Transverse colon (tissue), 4 donors: ENCODE measurements at regions not wholly inside any gene's neighbourhood (a gene's known extent, or its start where the extent isn't known, plus 50 kb on each side); places are given as distances from the start of the nearest gene placed in this dataset.

Experiments used
- DNase-seq: peaks from one replicate; pipeline ENCODE4 v3.0.0-alpha.2; 2019
- H3K27ac ChIP-seq, 4 donors: fragments of 200-600 bp; sonication (generic); 2 replicates each; pipeline ENCODE4 v1.5.1; 2016 to 2018; ENCODE audit warnings: inconsistent platforms in 4 of 4
- H3K27me3 ChIP-seq: fragments of 200-600 bp; sonication (generic); 2 replicates; pipeline ENCODE4 v1.5.1; 2017; ENCODE audit warnings: inconsistent platforms
- H3K36me3 ChIP-seq, 4 donors: fragments of 200-600 bp; sonication (generic); 2 replicates each; pipeline ENCODE4 v1.5.1; 2017 to 2019; ENCODE audit warnings: inconsistent platforms in 4 of 4
- H3K4me1 ChIP-seq, 4 donors: fragments of 200-600 bp; sonication (generic); 2 replicates each; pipeline ENCODE4 v1.5.1; 2017 to 2020; ENCODE audit warnings: inconsistent platforms in 4 of 4
- H3K4me3 ChIP-seq, 4 donors: fragments of 200-600 bp; sonication (generic); 1 replicate in 1 of 4; 2 replicates in 3 of 4; pipeline versions ENCODE4 v1.5.1 to v1.6.1; 2017 to 2019; ENCODE audit warnings: inconsistent platforms in 4 of 4
- H3K9me3 ChIP-seq, 2 donors: fragments of 200-600 bp; sonication (generic); 2 replicates each; pipeline ENCODE4 v1.5.1; 2017 to 2019; ENCODE audit warnings: inconsistent platforms in 2 of 2
- EP300 ChIP-seq: sonication (generic); formaldehyde crosslinking; IDR thresholded peaks from one replicate; pipeline ENCODE4 v1.6.1; 2017; ENCODE audit warnings: antibody characterized with exemption, low read depth
- POLR2A ChIP-seq: fragments of 450-650 bp; IDR thresholded peaks from one replicate; pipeline ENCODE4 v1.6.1; 2016; ENCODE audit warnings: antibody characterized with exemption, mild to moderate bottlenecking, moderate library complexity
- POLR2AphosphoS5 ChIP-seq, 3 donors: sonication (generic); formaldehyde crosslinking; IDR thresholded peaks; one replicate each; pipeline ENCODE4 v1.6.1; 2016; ENCODE audit warnings: antibody characterized with exemption in 3 of 3
- WGBS, 2 donors: methylation state at CpG; one replicate each; pipeline ENCODE4 v1.1.5; 2018; ENCODE audit warnings: low coverage in 1 of 2; 5-methylcytosine and 5-hydroxymethylcytosine counted together
- in situ Hi-C, 4 donors: fragments of 200-750 bp; cut with MboI; loops; one replicate each; pipeline versions ENCODE4 v1.15.0 to v1.15.1; 2017; ENCODE audit warnings: low sequenced_read_pairs in 3 of 4, low pct_ligation_motif_present in 1 of 4, low pct_unique_long_range_greater_than_20kb in 1 of 4
- intact Hi-C: fragments of 100-400 bp; cut with DNase I; formaldehyde crosslinking; loops from one replicate; pipeline ENCODE4 v1.15.1; 2023; ENCODE audit warnings: low total_unique reads
- TF ChIP-seq, protein P1 (sequence below), 5 experiments: fragments of 200-600 bp in 3 of 5; fragments of 450-650 bp in 2 of 5; sonication (generic) in 3 of 5; IDR thresholded peaks; 1 replicate in 2 of 5; 2 replicates in 3 of 5; pipeline ENCODE4 v1.5.1; 2016 to 2017; ENCODE audit warnings: antibody characterized with exemption in 5 of 5, inconsistent platforms in 3 of 5, mild to moderate bottlenecking in 2 of 5, moderate library complexity in 1 of 5

GRCh38 chr3:56870436-56870835, 68.7 kb upstream of the ARHGEF3 start:
- intact Hi-C loops (no loop called here), in situ Hi-C loops (loop anchor here in 1 of 4 donors (25.0 kb wide), 1 partner anchor 117 kb away; no protein-coding TSS in a partner anchor)
- Histone ChIP-seq H3K36me3 (no peaks in the 10 kb centered on the region), H3K9me3 (no peaks in the 10 kb centered on the region), H3K27ac (no peak overlapping the region), H3K27me3 (no peaks in the 10 kb centered on the region), H3K4me3 (no peak overlapping the region), H3K4me1 (no peaks in the 10 kb centered on the region)
- 75 to 80% methylated on average over 1 of the region's 1 CpG for WGBS, 2 donors
- TF ChIP-seq POLR2A (no peak), EP300 (no peak), POLR2AphosphoS5 (IDR thresholded peaks at IDR 0.05) (no peak)
- TF ChIP-seq, protein P1, sequence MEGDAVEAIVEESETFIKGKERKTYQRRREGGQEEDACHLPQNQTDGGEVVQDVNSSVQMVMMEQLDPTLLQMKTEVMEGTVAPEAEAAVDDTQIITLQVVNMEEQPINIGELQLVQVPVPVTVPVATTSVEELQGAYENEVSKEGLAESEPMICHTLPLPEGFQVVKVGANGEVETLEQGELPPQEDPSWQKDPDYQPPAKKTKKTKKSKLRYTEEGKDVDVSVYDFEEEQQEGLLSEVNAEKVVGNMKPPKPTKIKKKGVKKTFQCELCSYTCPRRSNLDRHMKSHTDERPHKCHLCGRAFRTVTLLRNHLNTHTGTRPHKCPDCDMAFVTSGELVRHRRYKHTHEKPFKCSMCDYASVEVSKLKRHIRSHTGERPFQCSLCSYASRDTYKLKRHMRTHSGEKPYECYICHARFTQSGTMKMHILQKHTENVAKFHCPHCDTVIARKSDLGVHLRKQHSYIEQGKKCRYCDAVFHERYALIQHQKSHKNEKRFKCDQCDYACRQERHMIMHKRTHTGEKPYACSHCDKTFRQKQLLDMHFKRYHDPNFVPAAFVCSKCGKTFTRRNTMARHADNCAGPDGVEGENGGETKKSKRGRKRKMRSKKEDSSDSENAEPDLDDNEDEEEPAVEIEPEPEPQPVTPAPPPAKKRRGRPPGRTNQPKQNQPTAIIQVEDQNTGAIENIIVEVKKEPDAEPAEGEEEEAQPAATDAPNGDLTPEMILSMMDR (IDR thresholded peaks at IDR 0.05): no peak
- no peak for DNase-seq

- WGBS, 2 donors: 53 to 55% methylated on average over 2 to 6 of the region's 6 CpGs
- H3K27ac ChIP-seq: no peak overlapping the region
- no peak for TF ChIP-seq POLR2AphosphoS5 (IDR thresholded peaks at IDR 0.05)
- TF ChIP-seq, protein P1 (IDR thresholded peaks at IDR 0.05): no peak
- TF ChIP-seq EP300: no peak
- TF ChIP-seq POLR2A: no peak
- intact Hi-C loops: no loop called here
- H3K36me3 ChIP-seq: no peaks in the 10 kb centered on the region
- H3K4me3 ChIP-seq: no peak overlapping the region
- DNase-seq: no peak
- H3K9me3 ChIP-seq: no peaks in the 10 kb centered on the region
- no peaks in the 10 kb centered on the region for H3K4me1 ChIP-seq
- in situ Hi-C loops: loop anchor here in 1 of 4 donors (25.0 kb wide), 1 partner anchor 118 kb away; no protein-coding TSS in a partner anchor
- no peaks in the 10 kb centered on the region for H3K27me3 ChIP-seq
Observed at GRCh38 chr3:56869157-56869889, 67.6 kb upstream of the ARHGEF3 start.

DNA sequence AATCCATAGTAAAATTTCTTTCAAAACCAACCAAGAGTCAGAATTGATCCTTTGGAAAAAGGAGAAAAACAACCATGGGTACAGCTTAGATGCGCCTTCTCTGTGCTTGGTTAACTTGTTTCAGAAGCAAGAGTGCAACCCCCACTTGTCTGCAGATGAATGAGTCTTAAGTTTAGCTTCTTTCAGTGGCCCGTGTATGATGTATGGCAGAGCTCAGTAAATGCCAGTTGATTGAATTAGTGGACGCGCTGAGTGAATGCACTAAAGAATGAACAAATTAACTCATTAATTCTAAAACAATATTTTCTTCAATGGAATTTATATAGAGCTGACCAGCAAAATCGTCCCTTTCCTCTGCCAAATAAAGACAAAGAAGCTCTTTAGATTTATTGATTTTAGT, 67.0 kb upstream of the ARHGEF3 start:
- Histone ChIP-seq H3K9me3 (no peaks in the 10 kb centered on the region), H3K4me3 (no peak overlapping the region), H3K36me3 (no peaks in the 10 kb centered on the region), H3K27me3 (no peaks in the 10 kb centered on the region), H3K4me1 (no peaks in the 10 kb centered on the region), H3K27ac (no peak overlapping the region)
- in situ Hi-C loops: loop anchor here in 1 of 4 donors (25.0 kb wide), 1 partner anchor 119 kb away; no protein-coding TSS in a partner anchor
- DNase-seq: no peak
- WGBS, 2 donors: 76 to 93% methylated on average over 2 to 5 of the region's 5 CpGs
- intact Hi-C loops: no loop called here
- TF ChIP-seq, protein P1 (IDR thresholded peaks at IDR 0.05): no peak
- TF ChIP-seq POLR2AphosphoS5 (IDR thresholded peaks at IDR 0.05): no peak
- no peak for TF ChIP-seq EP300
- no peak for TF ChIP-seq POLR2A

GRCh38 chr3:56867671-56868070, 65.9 kb upstream of the ARHGEF3 start:
- WGBS, 2 donors: 86 to 97% methylated on average over 3 to 4 of the region's 4 CpGs
- intact Hi-C loops: no loop called here
- Histone ChIP-seq H3K36me3 (no peaks in the 10 kb centered on the region), H3K4me1 (no peaks in the 10 kb centered on the region), H3K27me3 (no peaks in the 10 kb centered on the region), H3K27ac (no peak overlapping the region), H3K4me3 (no peak overlapping the region), H3K9me3 (no peaks in the 10 kb centered on the region)
- DNase-seq: no peak
- in situ Hi-C loops: loop anchor here in 1 of 4 donors (25.0 kb wide), 1 partner anchor 120 kb away; no protein-coding TSS in a partner anchor
- no peak for TF ChIP-seq POLR2A
- TF ChIP-seq, protein P1 (IDR thresholded peaks at IDR 0.05): no peak
- TF ChIP-seq POLR2AphosphoS5 (IDR thresholded peaks at IDR 0.05): no peak
- no peak for TF ChIP-seq EP300
